HG02763 (cell line): ENCODE measurements at regions not wholly inside any gene's neighbourhood (a gene's known extent, or its start where the extent isn't known, plus 50 kb on each side); places are given as distances from the start of the nearest gene placed in this dataset.
"Not testable (repeated sequence)": the region's sequence is repeated elsewhere in the genome, so short reads cannot be mapped to it uniquely, and the experiment has no call there.

Experiments used
- ATAC-seq: cut with Tn5 transposase; IDR thresholded peaks from one replicate; pipeline ENCODE4 v1.9.1; 2021; ENCODE audit warnings: mild to moderate bottlenecking, moderate library complexity; ENCODE audit not compliant: unreplicated experiment

DNA sequence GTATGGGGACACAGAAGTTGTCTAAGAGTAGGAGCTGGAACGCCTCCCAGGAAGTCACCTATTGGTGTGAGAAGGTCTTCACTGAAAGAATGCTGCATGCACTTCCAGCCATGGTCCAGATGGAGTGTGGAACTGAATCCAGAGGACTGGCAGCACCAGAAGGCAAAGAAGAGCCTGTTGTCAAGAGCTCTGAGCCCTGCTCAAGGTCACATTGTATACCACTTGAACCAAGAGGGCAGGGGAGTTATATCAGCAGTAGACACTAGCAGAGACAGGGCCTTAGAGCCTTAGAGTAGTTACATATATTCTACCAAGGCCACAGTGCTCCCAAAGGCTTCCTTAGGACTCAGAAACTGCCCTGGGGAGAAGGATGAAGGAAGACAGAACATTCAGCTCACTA, 130.8 kb upstream of the POC5 start:
- no peak for ATAC-seq

DNA sequence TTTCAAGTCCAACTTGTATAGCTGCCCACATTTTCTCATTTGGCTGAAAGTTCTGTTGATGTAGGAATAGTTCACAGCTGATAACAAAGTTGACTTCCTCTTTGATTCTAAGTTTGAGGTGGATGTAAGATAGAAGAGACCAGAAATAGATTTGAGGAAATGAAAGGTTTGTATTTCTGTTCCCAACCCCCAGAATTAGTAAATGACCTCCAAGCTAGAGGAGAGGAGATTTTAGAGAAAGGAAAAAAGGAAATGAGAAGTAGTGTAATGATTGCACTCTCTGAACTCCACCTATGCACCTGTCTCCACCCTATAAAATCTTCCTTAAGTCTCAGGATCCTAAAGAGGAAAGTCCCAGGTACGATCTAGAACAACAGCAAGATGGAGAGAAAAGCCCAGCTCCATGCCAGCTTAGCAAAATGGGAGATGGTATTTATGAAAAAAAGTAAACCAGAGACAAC, 130.4 kb upstream of the POC5 start:
- peak; percentile 85 for ATAC-seq

DNA sequence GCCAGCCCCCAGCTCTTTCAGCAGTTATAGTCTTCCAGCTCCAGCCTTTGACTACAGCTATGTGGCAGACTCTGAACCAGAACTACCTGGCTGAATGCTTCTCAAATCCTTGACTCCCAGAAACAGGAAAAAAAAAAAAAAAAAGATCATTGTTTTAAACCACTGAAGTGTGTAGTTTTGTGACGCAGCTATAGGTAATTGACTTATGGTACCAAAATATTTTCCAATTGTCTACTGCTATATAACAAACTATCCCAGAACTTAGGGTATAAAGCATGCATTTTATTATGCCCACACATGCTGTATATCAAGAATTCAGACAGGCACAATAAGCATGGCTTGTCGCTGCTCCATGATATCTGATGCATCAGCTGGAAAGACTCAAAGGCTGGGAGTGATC, 127.1 kb upstream of the POC5 start:
- ATAC-seq: no peak

DNA sequence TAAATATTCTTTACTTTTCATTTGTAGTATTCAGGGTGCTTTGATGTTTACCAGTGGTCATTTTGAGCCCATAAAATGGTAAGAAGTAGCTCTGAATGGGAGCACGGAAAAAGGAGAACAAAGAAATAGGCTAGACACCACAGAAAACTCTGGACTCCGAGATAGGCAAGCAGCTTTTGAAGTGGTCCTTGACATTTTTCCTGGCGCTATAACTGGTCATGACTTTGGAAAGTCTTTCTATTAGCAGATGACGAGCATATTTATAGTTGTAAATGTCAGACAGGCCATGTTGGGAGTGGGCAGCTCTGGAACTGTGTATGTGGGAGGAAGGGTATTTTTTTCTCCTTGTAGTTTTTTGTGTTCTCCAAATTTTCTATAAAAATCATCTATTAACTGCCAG, 126.1 kb upstream of the POC5 start:
- no peak for ATAC-seq

DNA sequence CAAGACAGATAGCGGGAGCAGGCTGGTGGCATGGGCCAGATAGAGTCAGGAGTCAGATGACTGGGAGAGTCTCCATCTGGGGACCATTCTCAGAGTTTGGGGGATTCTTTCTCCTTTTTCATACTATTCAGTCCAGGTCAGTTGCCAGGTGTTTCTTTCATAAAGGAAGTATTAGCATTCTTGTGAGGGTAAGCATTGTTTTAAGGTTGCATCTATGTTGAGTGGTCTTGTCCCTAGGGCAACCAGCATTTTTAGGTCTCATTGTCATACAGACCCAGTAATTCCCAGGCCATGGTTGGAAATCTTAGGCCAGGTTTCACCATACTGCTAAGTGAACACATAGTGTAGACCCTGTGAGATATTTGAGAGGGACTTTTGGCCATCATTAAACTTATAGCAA, 122.3 kb upstream of the POC5 start:
- no peak for ATAC-seq

DNA sequence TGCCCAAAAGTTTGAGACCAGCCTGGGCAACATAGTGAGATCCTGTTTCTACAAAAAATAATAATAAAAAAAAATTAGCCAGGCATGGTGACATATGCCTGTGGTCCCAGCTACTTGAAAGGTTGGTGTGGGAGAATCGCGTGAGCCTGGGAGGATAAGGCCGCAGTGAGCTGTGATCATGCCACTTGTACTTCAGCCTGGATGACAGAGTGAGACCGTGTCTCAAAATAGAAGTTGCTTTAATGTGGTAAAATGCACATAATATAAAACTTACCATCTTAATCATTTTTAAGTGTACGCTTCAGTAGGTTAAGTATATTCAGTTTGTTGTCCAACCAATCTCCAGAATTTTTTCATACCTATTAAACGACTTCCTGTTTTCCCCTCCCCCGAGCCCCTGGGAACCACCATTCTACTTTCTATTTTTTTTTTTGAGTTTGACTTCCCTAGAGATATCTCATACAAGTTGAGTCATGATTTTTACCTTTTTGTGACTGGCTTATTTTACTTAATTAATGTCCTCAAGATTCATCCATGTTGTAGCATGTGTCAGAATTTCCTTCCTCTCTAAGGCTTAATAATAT, 120.1 kb upstream of the POC5 start:
- ATAC-seq: no peak

DNA sequence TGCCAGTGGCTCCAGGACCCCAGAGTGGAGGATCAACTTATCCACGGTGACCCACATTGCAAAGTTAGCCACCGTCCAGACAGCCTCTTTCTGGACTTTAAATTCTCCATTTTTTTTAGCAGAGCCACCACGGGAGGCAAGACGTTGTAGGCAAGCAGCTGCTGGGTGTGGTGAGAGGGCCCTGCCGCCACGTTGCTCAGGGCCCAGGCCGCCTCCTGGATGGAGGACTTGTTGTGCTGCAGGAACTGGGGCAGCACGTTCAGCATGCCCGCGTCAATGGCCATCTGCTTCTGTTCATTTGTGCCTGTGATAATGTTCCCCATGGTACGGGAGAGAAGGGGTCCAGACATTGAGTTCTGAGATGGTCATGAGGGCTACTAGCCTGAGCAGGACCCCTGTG, 114.3 kb upstream of the POC5 start:
- ATAC-seq: no peak

DNA sequence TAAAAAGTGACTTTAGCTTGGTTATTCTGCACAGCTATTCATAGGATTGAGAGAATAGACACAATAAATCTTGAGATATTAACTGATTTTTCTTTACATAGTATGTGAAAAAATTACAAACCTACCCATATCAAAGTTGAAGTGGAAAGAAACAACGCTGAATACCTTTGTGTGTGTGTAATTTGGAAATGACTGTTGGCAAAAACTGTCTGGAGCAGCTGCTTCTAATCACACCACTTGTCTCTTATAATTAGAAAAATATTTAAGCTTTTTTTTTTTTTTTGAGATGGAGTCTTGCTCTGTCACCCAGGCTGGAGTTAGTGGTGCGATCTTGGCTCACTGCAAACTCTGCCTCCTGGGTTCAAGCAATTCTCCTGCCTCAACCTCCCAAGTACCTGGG, 110.8 kb upstream of the POC5 start:
- no peak for ATAC-seq

DNA sequence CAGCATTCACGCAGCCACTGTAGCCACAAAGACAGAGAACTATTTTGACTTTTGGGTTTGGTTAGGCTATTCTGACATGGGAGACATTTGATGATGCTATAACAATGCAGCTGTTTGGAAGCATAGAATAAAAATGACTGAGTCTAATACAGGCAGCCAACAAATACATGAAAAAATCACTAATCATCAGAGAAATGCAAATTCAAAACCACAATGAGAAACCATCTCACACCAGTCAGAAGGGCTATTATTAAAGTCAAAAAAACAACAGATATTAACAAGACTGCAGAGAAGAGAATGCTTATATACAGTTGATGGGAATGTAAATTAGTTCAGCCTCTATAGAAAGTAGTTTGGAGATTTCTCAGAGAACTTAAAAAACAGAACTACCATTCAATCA, 107.1 kb upstream of the POC5 start:
- no peak for ATAC-seq

DNA sequence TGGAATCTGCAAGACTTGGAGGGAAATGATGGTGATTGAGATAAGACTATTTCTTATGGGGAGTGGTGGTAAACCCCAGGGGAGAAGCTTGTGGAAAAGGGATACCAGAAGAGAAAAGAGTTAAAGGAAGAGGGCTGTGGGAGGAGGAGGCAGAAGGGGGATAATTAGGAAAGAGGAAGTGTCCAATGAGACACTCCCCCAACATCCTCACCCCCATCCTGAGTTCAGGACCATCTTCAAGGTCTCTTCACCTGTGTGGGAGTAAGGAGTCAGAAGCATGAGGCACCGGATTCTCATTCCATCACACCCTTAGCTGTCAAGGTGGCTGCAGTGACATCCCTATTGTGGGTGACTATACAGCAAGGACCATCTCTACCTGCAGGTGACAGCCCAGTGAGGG, 106.6 kb upstream of the POC5 start:
- no peak for ATAC-seq

DNA sequence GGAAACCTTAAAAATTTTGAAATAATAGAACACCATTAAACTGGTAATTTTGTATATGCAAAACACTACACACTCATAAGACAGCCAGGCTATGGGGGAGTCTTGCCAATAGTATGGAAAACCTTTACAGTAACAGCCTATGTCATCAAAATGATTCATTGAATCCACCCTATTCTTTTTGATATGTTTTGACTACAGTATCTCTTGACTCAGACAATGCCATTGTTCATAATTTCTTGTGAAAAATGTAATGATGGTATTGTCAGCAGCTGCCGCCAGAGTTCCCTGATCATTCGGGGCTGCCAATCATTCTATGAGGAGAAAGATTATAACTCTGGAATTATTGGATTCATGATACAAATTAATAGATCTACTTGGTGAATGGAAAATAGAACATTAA, 101.4 kb upstream of the POC5 start:
- no peak for ATAC-seq

DNA sequence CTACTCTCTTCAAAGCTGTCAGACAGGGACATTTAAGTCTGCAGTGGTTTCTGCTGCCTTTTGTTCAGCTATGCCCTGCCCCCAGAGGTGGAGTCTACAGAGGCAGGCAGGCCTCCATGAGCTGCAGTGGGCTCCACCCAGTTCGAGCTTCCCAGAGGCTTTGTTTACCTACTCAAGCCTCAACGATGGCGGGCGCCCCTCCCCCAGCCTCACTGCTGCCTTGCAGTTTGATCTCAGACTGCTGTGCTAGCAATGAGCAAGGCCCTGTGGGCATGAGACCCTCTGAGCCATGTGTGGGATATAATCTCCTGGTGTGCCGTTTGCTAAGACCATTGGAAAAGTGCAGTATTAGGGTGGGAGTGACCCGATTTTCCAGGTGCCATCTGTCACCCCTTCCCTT, 82.5 kb upstream of the POC5 start:
- ATAC-seq: not testable (repeated sequence)

DNA sequence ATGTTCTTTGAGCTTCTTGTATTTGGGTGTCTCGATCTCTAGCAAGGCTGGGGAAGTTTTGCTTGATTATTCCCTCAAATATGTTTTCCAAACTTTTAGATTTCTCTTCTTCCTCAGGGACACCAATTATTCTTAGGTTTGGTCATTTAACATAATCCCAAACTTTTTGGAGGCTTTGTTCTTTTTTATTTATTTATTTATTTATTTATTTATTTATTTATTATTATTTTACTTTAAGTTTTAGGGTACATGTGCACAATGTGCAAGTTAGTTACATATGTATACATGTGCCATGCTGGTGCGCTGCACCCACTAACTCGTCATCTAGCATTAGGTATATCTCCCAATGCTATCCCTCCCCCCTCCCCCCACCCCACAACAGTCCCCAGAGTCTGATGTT, 52.1 kb upstream of the POC5 start:
- ATAC-seq: not testable (repeated sequence)
